H9 (cell line): ENCODE measurements at regions not wholly inside any gene's neighbourhood (a gene's known extent, or its start where the extent isn't known, plus 50 kb on each side); places are given as distances from the start of the nearest gene placed in this dataset.

Experiments used
- DNase-seq: peaks from one replicate; pipeline ENCODE4 v3.0.0-alpha.2; 2017
- H2AFZ ChIP-seq: one replicate; pipeline ENCODE4 v1.6.1; 2013; ENCODE audit warnings: mild to moderate bottlenecking, low read length, control low read depth, moderate library complexity
- H2AK5ac ChIP-seq: 2 replicates; pipeline ENCODE4 v1.6.1; 2013; ENCODE audit warnings: low read length, control low read depth, mixed read lengths; ENCODE audit not compliant: insufficient read length
- H2BK120ac ChIP-seq: one replicate; pipeline ENCODE4 v1.6.1; 2013; ENCODE audit warnings: low read depth, mild to moderate bottlenecking, low read length, control low read depth, inconsistent platforms; ENCODE audit not compliant: poor library complexity, severe bottlenecking
- H2BK12ac ChIP-seq: 2 replicates; pipeline ENCODE4 v1.6.1; 2013; ENCODE audit warnings: low read length, control low read depth, mixed read lengths, low read depth; ENCODE audit not compliant: insufficient read length
- H2BK15ac ChIP-seq: 2 replicates; pipeline ENCODE4 v1.6.1; 2013; ENCODE audit warnings: low read depth, low read length, control low read depth
- H2BK20ac ChIP-seq: one replicate; pipeline ENCODE4 v1.6.1; 2013; ENCODE audit warnings: low read depth, mild to moderate bottlenecking, low read length, control low read depth, inconsistent platforms; ENCODE audit not compliant: poor library complexity, severe bottlenecking
- H2BK5ac ChIP-seq: 2 replicates; pipeline ENCODE4 v1.6.1; 2013; ENCODE audit warnings: low read length, control low read depth, mixed read lengths; ENCODE audit not compliant: insufficient read length
- H3K14ac ChIP-seq: 2 replicates; pipeline ENCODE4 v1.6.1; 2013; ENCODE audit warnings: low read length, control low read depth; ENCODE audit not compliant: insufficient read depth
- H3K18ac ChIP-seq: 2 replicates; pipeline ENCODE4 v1.6.1; 2013; ENCODE audit warnings: low read depth, mild to moderate bottlenecking, mixed read lengths, low read length, control low read depth; ENCODE audit not compliant: insufficient read length
- H3K23ac ChIP-seq: 2 replicates; pipeline ENCODE4 v1.6.1; 2013; ENCODE audit warnings: low read length, control low read depth, mixed read lengths, low read depth; ENCODE audit not compliant: insufficient read length
- H3K23me2 ChIP-seq: 2 replicates; pipeline ENCODE4 v1.6.1; 2013; ENCODE audit warnings: low read depth, mild to moderate bottlenecking, mixed read lengths, low read length, control low read depth; ENCODE audit not compliant: insufficient read length, poor library complexity, severe bottlenecking
- H3K27ac ChIP-seq: 2 replicates; pipeline ENCODE4 v1.5.1; 2013; ENCODE audit warnings: low read length, control low read depth, mixed read lengths, low read depth; ENCODE audit not compliant: insufficient read length
- H3K27me3 ChIP-seq: 2 replicates; pipeline ENCODE4 v1.6.1; 2013; ENCODE audit warnings: low read length, control low read depth, inconsistent platforms; ENCODE audit not compliant: insufficient read depth
- H3K4ac ChIP-seq: 2 replicates; pipeline ENCODE4 v1.6.1; 2013; ENCODE audit warnings: low read depth, mild to moderate bottlenecking, control low read depth, inconsistent platforms, low read length, moderate library complexity
- H3K4me1 ChIP-seq: 2 replicates; pipeline ENCODE4 v1.6.1; 2013; ENCODE audit warnings: low read length, control low read depth, inconsistent platforms; ENCODE audit not compliant: insufficient read depth
- H3K4me2 ChIP-seq: 2 replicates; pipeline ENCODE4 v1.6.1; 2013; ENCODE audit warnings: low read length, control low read depth, mixed read lengths; ENCODE audit not compliant: insufficient read length, insufficient read depth
- H3K56ac ChIP-seq: 2 replicates; pipeline ENCODE4 v1.6.1; 2013; ENCODE audit warnings: low read depth, mild to moderate bottlenecking, mixed read lengths, low read length, control low read depth; ENCODE audit not compliant: insufficient read length
- H3K79me1 ChIP-seq: 2 replicates; pipeline ENCODE4 v1.6.1; 2013; ENCODE audit warnings: low read depth, mild to moderate bottlenecking, moderate library complexity, low read length, control low read depth, inconsistent platforms; ENCODE audit not compliant: insufficient read depth, poor library complexity, severe bottlenecking
- H3K79me2 ChIP-seq: 2 replicates; pipeline ENCODE4 v1.6.1; 2013; ENCODE audit warnings: low read length, control low read depth, inconsistent platforms; ENCODE audit not compliant: insufficient read depth
- H3K9ac ChIP-seq: 2 replicates; pipeline ENCODE4 v1.6.1; 2013; ENCODE audit warnings: low read length, control low read depth, mixed read lengths; ENCODE audit not compliant: insufficient read length; ENCODE audit errors: extremely low read depth
- H3K9me3 ChIP-seq: one replicate; pipeline ENCODE4 v1.6.1; 2013; ENCODE audit warnings: low read depth, low read length, inconsistent platforms; ENCODE audit not compliant: control insufficient read depth
- H3T11ph ChIP-seq: one replicate; pipeline ENCODE4 v1.6.1; 2013; ENCODE audit warnings: mild to moderate bottlenecking, low read length, control low read depth, inconsistent platforms
- H4K20me1 ChIP-seq: one replicate; pipeline ENCODE4 v1.6.1; 2013; ENCODE audit not compliant: control insufficient read depth, insufficient read length, insufficient read depth
- H4K5ac ChIP-seq: 2 replicates; pipeline ENCODE4 v1.6.1; 2013; ENCODE audit warnings: low read depth, mild to moderate bottlenecking, mixed read lengths, low read length, control low read depth; ENCODE audit not compliant: insufficient read length
- H4K8ac ChIP-seq: replicated peaks from 2 replicates; pipeline ENCODE4 v1.6.1; 2013; ENCODE audit warnings: low read length, control low read depth, mixed read lengths, low read depth; ENCODE audit not compliant: insufficient read length
- H4K91ac ChIP-seq: 2 replicates; pipeline ENCODE4 v1.6.1; 2013; ENCODE audit warnings: low read depth, mild to moderate bottlenecking, moderate library complexity, mixed read lengths, low read length, control low read depth; ENCODE audit not compliant: insufficient read length
- H3K27ac Mint-ChIP-seq, 3 experiments: 2 replicates in 2 of 3; 3 replicates in 1 of 3; pipeline ENCODE4 v1.8.0; 2020 to 2021; ENCODE audit warnings: mixed read lengths in 3 of 3, mild to moderate bottlenecking in 1 of 3, moderate library complexity in 1 of 3
- H3K27me3 Mint-ChIP-seq: 2 replicates; pipeline ENCODE4 v1.8.0; 2021; ENCODE audit warnings: low read depth, mild to moderate bottlenecking, moderate library complexity, mixed read lengths
- H3K36me3 Mint-ChIP-seq, 3 experiments: 2 replicates in 2 of 3; 3 replicates in 1 of 3; pipeline ENCODE4 v1.8.0; 2020 to 2021; ENCODE audit warnings: low read depth in 3 of 3, mixed read lengths in 3 of 3; ENCODE audit not compliant: insufficient read depth in 1 of 3
- H3K4me1 Mint-ChIP-seq, 2 experiments: 2 replicates each; pipeline ENCODE4 v1.8.0; 2020; ENCODE audit warnings: mixed read lengths in 2 of 2
- H3K4me3 Mint-ChIP-seq, 2 experiments: 2 replicates in 1 of 2; 3 replicates in 1 of 2; pipeline ENCODE4 v1.8.0; 2020 to 2021; ENCODE audit warnings: mild to moderate bottlenecking in 2 of 2, mixed read lengths in 2 of 2, moderate library complexity in 1 of 2
- H3K9me3 Mint-ChIP-seq, 2 experiments: 2 replicates in 1 of 2; 3 replicates in 1 of 2; pipeline ENCODE4 v1.8.0; 2020; ENCODE audit warnings: mild to moderate bottlenecking in 2 of 2, mixed read lengths in 2 of 2, moderate library complexity in 1 of 2
- WGBS: extraction: QIAGEN DNeasy Blood & Tissue Kit; methylation state at CpG from one replicate; pipeline ENCODE4 v1.1.7; 2013; ENCODE audit warnings: missing lambda C conversion rate, low lambda C conversion rate, mixed read lengths; ENCODE audit not compliant: insufficient read length; ENCODE audit errors: extremely low coverage; 5-methylcytosine and 5-hydroxymethylcytosine counted together
- TF ChIP-seq, protein P1 (sequence below): fragments of 200-600 bp; sonication (generic); conservative IDR thresholded peaks from 3 replicates; pipeline ENCODE4 v1.8.0; 2021; ENCODE audit warnings: antibody characterized with exemption, mild to moderate bottlenecking

DNA sequence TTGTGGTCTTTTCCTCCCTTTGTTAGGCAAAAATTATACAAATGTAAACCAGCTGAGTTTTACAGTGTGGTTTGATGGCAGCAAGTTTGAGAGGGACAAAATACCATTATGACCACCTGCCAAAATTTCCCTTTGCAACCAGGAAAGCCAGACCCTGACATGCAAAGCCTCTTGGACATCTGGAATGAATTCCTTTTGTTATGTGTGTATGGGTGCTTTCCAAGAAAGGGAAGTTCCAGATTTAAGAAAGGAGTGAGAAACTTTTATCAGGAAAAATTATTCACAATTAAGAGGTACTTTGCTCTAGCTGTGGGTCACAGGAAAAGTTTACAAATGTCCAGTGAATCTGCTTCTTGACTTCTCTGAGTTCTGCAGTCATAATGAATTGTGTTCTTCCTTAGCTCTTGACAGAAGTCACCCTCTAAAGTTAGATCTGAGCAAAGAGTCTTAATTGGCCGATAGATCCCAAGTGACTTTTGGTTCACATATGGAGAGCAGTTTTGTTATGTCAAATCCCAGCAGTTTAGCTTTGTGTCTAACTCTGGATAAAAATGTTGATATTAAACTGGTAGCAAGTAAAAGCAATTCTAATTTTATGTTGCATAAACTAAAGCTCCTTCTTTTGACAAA is 295.9 kb upstream of the ZNF608 start:
- no peak overlapping the region for H2BK20ac ChIP-seq
- no peak overlapping the region for H3K18ac ChIP-seq
- no peak overlapping the region for H4K8ac ChIP-seq
- no peak overlapping the region for H2AK5ac ChIP-seq
- H3K14ac ChIP-seq = no peak overlapping the region
- Mint-ChIP-seq H3K4me3 (no peak overlapping the region), H3K9me3 (no peaks in the 10 kb centered on the region), H3K4me1 (peaks cover 32 to 49% of the 10 kb centered on the region in 2 experiments), H3K27me3 (no peaks in the 10 kb centered on the region), H3K36me3 (peaks cover 0 to 1% (median 0%) of the 10 kb centered on the region in 3 experiments; a peak in 1 of 7 replicates), H3K27ac (peak overlapping the region; percentile 58 to 86 (median 73); a peak in 6 of 7 replicates)
- H3K56ac ChIP-seq = no peak overlapping the region
- no peak overlapping the region for H3K23ac ChIP-seq
- H3K79me1 ChIP-seq = no peaks in the 10 kb centered on the region
- no peaks in the 10 kb centered on the region for H4K20me1 ChIP-seq
- no peaks in the 10 kb centered on the region for H3K79me2 ChIP-seq
- no peak for DNase-seq
- no peak overlapping the region for H3K4me2 ChIP-seq
- no peaks in the 10 kb centered on the region for H3K9me3 ChIP-seq
- peaks cover 10% of the 10 kb centered on the region; the same call in 1 of the 2 replicates for H3K4me1 ChIP-seq
- no peak overlapping the region for H2BK12ac ChIP-seq
- no peak overlapping the region for H2BK120ac ChIP-seq
- no peaks in the 10 kb centered on the region for H3K23me2 ChIP-seq
- no peak overlapping the region for H2BK5ac ChIP-seq
- H3K9ac ChIP-seq = no peak overlapping the region
- peak overlapping the region; percentile 36 for H3K27ac ChIP-seq
- no peak overlapping the region for H4K5ac ChIP-seq
- no peaks in the 10 kb centered on the region for H3K27me3 ChIP-seq
- WGBS = no CpG with 5 or more reads among the region's 1 CpG
- TF ChIP-seq, protein P1, sequence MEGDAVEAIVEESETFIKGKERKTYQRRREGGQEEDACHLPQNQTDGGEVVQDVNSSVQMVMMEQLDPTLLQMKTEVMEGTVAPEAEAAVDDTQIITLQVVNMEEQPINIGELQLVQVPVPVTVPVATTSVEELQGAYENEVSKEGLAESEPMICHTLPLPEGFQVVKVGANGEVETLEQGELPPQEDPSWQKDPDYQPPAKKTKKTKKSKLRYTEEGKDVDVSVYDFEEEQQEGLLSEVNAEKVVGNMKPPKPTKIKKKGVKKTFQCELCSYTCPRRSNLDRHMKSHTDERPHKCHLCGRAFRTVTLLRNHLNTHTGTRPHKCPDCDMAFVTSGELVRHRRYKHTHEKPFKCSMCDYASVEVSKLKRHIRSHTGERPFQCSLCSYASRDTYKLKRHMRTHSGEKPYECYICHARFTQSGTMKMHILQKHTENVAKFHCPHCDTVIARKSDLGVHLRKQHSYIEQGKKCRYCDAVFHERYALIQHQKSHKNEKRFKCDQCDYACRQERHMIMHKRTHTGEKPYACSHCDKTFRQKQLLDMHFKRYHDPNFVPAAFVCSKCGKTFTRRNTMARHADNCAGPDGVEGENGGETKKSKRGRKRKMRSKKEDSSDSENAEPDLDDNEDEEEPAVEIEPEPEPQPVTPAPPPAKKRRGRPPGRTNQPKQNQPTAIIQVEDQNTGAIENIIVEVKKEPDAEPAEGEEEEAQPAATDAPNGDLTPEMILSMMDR = no peak
- H2BK15ac ChIP-seq = no peak overlapping the region
- H2AFZ ChIP-seq = no peak overlapping the region
- H3T11ph ChIP-seq = no peak overlapping the region
- no peak overlapping the region for H4K91ac ChIP-seq
- H3K4ac ChIP-seq = no peak overlapping the region
